ENCODE measurements at regions not wholly inside any gene's neighbourhood (a gene's known extent, or its start where the extent isn't known, plus 50 kb on each side); places are given as distances from the start of the nearest gene placed in this dataset.

- no peaks in the 10 kb centered on the region for H3K27me3 ChIP-seq (ENCODE audit: control insufficient read depth in 2 of 2, insufficient read depth in 2 of 2, low read length in 2 of 2)
Observed at GRCh38 chr16:6573577-6573976, 759.1 kb upstream of the RBFOX1 start.

More at GRCh38 chr16:6573577-6573976, 759.1 kb upstream of the RBFOX1 start:
- ChIA-PET CTCF (no interaction called here), POLR2A (no interaction called here)
- peaks cover 4% of the 10 kb centered on the region for H3K9me3 ChIP-seq (replicated peaks; ENCODE audit: control insufficient read depth, insufficient read depth, low read length)
- no peak overlapping the region for H3K9ac ChIP-seq (replicated peaks; ENCODE audit: extremely low read depth, insufficient read depth, low read length)
- FAIRE-seq: no peak
- no peak overlapping the region for H3K27ac ChIP-seq (ENCODE audit: insufficient read depth, low read depth, low read length)
- TF ChIP-seq EZH2 (IDR thresholded peaks at IDR 0.05; ENCODE audit: borderline replicate concordance, low read depth, low read length, severe bottlenecking) (no peak), MYC (IDR thresholded peaks at IDR 0.05; ENCODE audit: low read depth, low read length) (no peak), FOS (IDR thresholded peaks at IDR 0.05; ENCODE audit: borderline replicate concordance, insufficient read depth, low read length) (no peak), JUN (IDR thresholded peaks at IDR 0.05; ENCODE audit: borderline replicate concordance, insufficient read depth, insufficient read length, low read depth) (no peak), CTCF (IDR thresholded peaks at IDR 0.05; ENCODE audit: extremely low read depth in 1 of 2, insufficient read depth in 1 of 2, low read depth in 1 of 2, low read length in 2 of 2) (no peak), POLR2AphosphoS5 (IDR thresholded peaks at IDR 0.05; ENCODE audit: insufficient read depth, low read depth, low read length) (no peak), GATA2 (IDR thresholded peaks at IDR 0.05; ENCODE audit: insufficient read depth, insufficient read length, low read depth, low read length) (no peak), POLR2A (IDR thresholded peaks at IDR 0.05; ENCODE audit: low read depth, low read length) (no peak), MAX (IDR thresholded peaks at IDR 0.05; ENCODE audit: insufficient read depth, insufficient read length) (no peak)
- intact Hi-C loops (cut with micrococcal nuclease): no loop called here
- no peaks in the 10 kb centered on the region for H3K36me3 ChIP-seq (ENCODE audit: control insufficient read depth in 2 of 2, extremely low read depth in 1 of 2, insufficient read depth in 2 of 2, low read length in 2 of 2)
- H2AFZ ChIP-seq (ENCODE audit: low read depth, low read length): no peak overlapping the region
- no peak overlapping the region for H3K4me2 ChIP-seq (ENCODE audit: insufficient read depth, low read length)
- no peaks in the 10 kb centered on the region for H3K9me1 ChIP-seq (replicated peaks; ENCODE audit: control insufficient read depth, extremely low read depth, insufficient read depth, low read length)
- dilution Hi-C loops (cut with MboI; ENCODE audit: extremely low pct_ligation_motif_present, low sequenced_read_pairs): no loop called here
- no peaks in the 10 kb centered on the region for H3K79me2 ChIP-seq (ENCODE audit: control insufficient read depth, insufficient read depth, low read length)
- DNase-seq (ENCODE audit: low read depth, low spot score): no peak
- H4K20me1 ChIP-seq (replicated peaks; ENCODE audit: control insufficient read depth, extremely low read depth, insufficient read depth, low read length): no peaks in the 10 kb centered on the region
- H3K4me1 ChIP-seq (ENCODE audit: control insufficient read depth, extremely low read depth, insufficient read depth, low read length): no peaks in the 10 kb centered on the region
- H3K4me3 ChIP-seq (replicated peaks in 1 of 3; ENCODE audit: insufficient read depth in 1 of 3, low read depth in 1 of 3, low read length in 3 of 3): no peak overlapping the region
- BruUV-seq (replicated peaks): no TSS peak
